Loucy (cell line): ENCODE measurements at regions not wholly inside any gene's neighbourhood (a gene's known extent, or its start where the extent isn't known, plus 50 kb on each side); places are given as distances from the start of the nearest gene placed in this dataset.

Experiments
- H2AFZ ChIP-seq: fragments of 200-600 bp; sonication (generic); 2 replicates; pipeline ENCODE4 v1.6.0; 2016; ENCODE audit warnings: antibody characterized with exemption, mild to moderate bottlenecking, low read length, moderate library complexity
- H3F3A ChIP-seq: fragments of 200-600 bp; 2 replicates; pipeline ENCODE4 v1.6.0; 2016; ENCODE audit warnings: antibody characterized with exemption, low read depth, mild to moderate bottlenecking
- H3K27me3 ChIP-seq: fragments of 200-600 bp; sonication (generic); 2 replicates; pipeline ENCODE4 v1.6.1; 2014; ENCODE audit warnings: low read length, mild to moderate bottlenecking; ENCODE audit not compliant: insufficient read depth, poor library complexity, severe bottlenecking
- H3K36me3 ChIP-seq: fragments of 200-600 bp; sonication (generic); 2 replicates; pipeline ENCODE4 v1.6.1; 2016; ENCODE audit warnings: low read length; ENCODE audit not compliant: insufficient read depth
- H3K4me1 ChIP-seq: fragments of 200-600 bp; sonication (generic); 2 replicates; pipeline ENCODE4 v1.5.1; 2014; ENCODE audit warnings: low read length, mild to moderate bottlenecking; ENCODE audit not compliant: insufficient read depth, poor library complexity, severe bottlenecking
- H3K4me2 ChIP-seq: fragments of 200-600 bp; sonication (generic); 2 replicates; pipeline ENCODE4 v1.6.0; 2014; ENCODE audit warnings: antibody characterized with exemption, low read length, low read depth, mild to moderate bottlenecking; ENCODE audit not compliant: poor library complexity, severe bottlenecking
- H3K4me3 ChIP-seq: fragments of 200-600 bp; sonication (generic); 2 replicates; pipeline ENCODE4 v1.5.1; 2014; ENCODE audit warnings: low read length, mild to moderate bottlenecking, mixed read lengths; ENCODE audit not compliant: poor library complexity, severe bottlenecking
- H3K79me2 ChIP-seq: fragments of 200-600 bp; sonication (generic); 2 replicates; pipeline ENCODE4 v1.6.1; 2014; ENCODE audit warnings: low read length; ENCODE audit not compliant: insufficient read depth
- H3K9ac ChIP-seq: fragments of 200-600 bp; sonication (generic); 2 replicates; pipeline ENCODE4 v1.6.0; 2014; ENCODE audit warnings: mild to moderate bottlenecking, low read depth, low read length, moderate library complexity; ENCODE audit not compliant: poor library complexity, severe bottlenecking
- H3K9me2 ChIP-seq: fragments of 200-600 bp; sonication (generic); replicated peaks from 2 replicates; pipeline ENCODE4 v1.6.1; 2016; ENCODE audit warnings: low read depth, low read length, mixed read lengths
- H3K9me3 ChIP-seq: fragments of 200-600 bp; sonication (generic); 2 replicates; pipeline ENCODE4 v1.6.1; 2014; ENCODE audit warnings: mild to moderate bottlenecking, antibody characterized with exemption, low read length, low read depth; ENCODE audit not compliant: insufficient read depth
- H4K20me1 ChIP-seq: fragments of 200-600 bp; sonication (generic); 2 replicates; pipeline ENCODE4 v1.6.0; 2014; ENCODE audit warnings: antibody characterized with exemption, low read length, mild to moderate bottlenecking; ENCODE audit not compliant: insufficient read depth, poor library complexity, severe bottlenecking
- CTCF ChIP-seq: fragments of 200-600 bp; sonication (generic); conservative IDR thresholded peaks from 2 replicates; pipeline ENCODE4 v1.5.1; 2014; ENCODE audit warnings: mild to moderate bottlenecking, antibody characterized with exemption, low read length
- EZH2phosphoT487 ChIP-seq: fragments of 200-600 bp; IDR thresholded peaks from 2 replicates; pipeline ENCODE4 v1.6.1; 2018; ENCODE audit warnings: antibody characterized with exemption, mild to moderate bottlenecking, moderate library complexity, borderline replicate concordance

- H3K9me3 ChIP-seq = no peaks in the 10 kb centered on the region
- H3K9ac ChIP-seq = no peak overlapping the region
- no peak overlapping the region for H3K4me3 ChIP-seq
- H4K20me1 ChIP-seq = no peaks in the 10 kb centered on the region
- no peaks in the 10 kb centered on the region for H3F3A ChIP-seq
- H3K4me1 ChIP-seq = no peaks in the 10 kb centered on the region
- H3K27me3 ChIP-seq = no peaks in the 10 kb centered on the region
- no peaks in the 10 kb centered on the region for H3K79me2 ChIP-seq
- TF ChIP-seq EZH2phosphoT487 = no peak
- no peak for TF ChIP-seq CTCF
- H2AFZ ChIP-seq = no peak overlapping the region
- no peaks in the 10 kb centered on the region for H3K36me3 ChIP-seq
- no peak overlapping the region for H3K4me2 ChIP-seq
- no peaks in the 10 kb centered on the region for H3K9me2 ChIP-seq
Observed at GRCh38 chr2:145609951-145610350, 1090.0 kb upstream of the ZEB2 start.

DNA sequence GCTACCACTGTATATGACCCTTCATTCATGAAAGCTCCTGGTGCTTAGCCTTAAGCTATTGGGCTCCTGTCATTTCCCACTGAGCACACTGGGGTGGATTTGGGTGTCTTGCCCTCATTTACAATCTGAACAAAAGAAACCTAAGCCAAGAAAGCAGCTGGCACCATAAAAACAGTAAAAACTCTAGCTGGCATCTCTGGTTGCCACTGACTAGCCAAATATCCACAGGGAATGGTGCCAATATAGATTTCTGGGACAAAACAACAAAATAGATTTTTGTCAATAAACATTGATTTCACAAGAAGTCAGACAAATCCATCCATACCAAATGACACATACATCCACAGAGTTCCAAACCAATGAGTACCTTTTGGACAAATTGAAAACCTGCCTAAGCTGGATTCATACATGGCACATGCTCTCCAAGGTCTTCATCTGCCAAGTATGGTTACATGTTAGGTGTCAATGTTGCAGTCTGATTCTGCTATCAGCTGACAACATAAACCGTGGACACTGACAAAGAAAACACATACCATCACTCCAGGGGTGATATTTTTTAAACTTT lies 1081.5 kb upstream of the ZEB2 start:
- H3K9me2 ChIP-seq = no peaks in the 10 kb centered on the region
- no peaks in the 10 kb centered on the region for H3K36me3 ChIP-seq
- no peaks in the 10 kb centered on the region for H3K9me3 ChIP-seq
- H3K9ac ChIP-seq = no peak overlapping the region
- H2AFZ ChIP-seq = no peak overlapping the region
- no peaks in the 10 kb centered on the region for H3K79me2 ChIP-seq
- no peaks in the 10 kb centered on the region for H3K4me1 ChIP-seq
- H3K4me2 ChIP-seq = no peak overlapping the region
- H3K4me3 ChIP-seq = no peak overlapping the region
- H4K20me1 ChIP-seq = no peaks in the 10 kb centered on the region
- TF ChIP-seq CTCF = no peak
- no peak for TF ChIP-seq EZH2phosphoT487
- no peaks in the 10 kb centered on the region for H3K27me3 ChIP-seq
- H3F3A ChIP-seq = no peaks in the 10 kb centered on the region

DNA sequence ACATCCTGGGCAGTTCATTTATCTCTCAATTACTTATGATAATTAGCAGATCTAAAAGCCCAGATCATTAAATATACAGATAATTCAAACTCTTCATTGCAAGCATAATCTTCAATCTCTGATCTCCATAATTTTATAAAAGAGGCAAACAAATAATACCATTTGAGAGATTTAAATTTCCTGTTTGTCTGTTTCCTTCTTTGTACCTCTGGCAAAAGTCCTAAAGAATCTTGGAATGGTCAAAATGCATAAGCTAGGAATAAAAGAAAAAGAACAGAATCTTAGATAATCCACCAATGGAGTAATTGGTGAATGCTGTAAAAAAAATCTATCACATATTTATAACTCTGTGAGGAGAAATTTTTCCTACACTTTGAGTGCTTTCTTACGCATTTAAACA lies 1080.9 kb upstream of the ZEB2 start:
- H3F3A ChIP-seq = no peaks in the 10 kb centered on the region
- no peaks in the 10 kb centered on the region for H4K20me1 ChIP-seq
- H3K9ac ChIP-seq = no peak overlapping the region
- H2AFZ ChIP-seq = no peak overlapping the region
- no peaks in the 10 kb centered on the region for H3K36me3 ChIP-seq
- H3K79me2 ChIP-seq = no peaks in the 10 kb centered on the region
- no peaks in the 10 kb centered on the region for H3K4me1 ChIP-seq
- no peak for TF ChIP-seq EZH2phosphoT487
- no peak for TF ChIP-seq CTCF
- H3K27me3 ChIP-seq = no peaks in the 10 kb centered on the region
- H3K9me2 ChIP-seq = no peaks in the 10 kb centered on the region
- no peak overlapping the region for H3K4me2 ChIP-seq
- H3K9me3 ChIP-seq = no peaks in the 10 kb centered on the region
- H3K4me3 ChIP-seq = no peak overlapping the region
